GM21529 (cell line): ENCODE measurements at regions not wholly inside any gene's neighbourhood (a gene's known extent, or its start where the extent isn't known, plus 50 kb on each side); places are given as distances from the start of the nearest gene placed in this dataset.

Experiments used
- ATAC-seq: cut with Tn5 transposase; IDR thresholded peaks from one replicate; pipeline ENCODE4 v1.9.1; 2021; ENCODE audit not compliant: unreplicated experiment

DNA sequence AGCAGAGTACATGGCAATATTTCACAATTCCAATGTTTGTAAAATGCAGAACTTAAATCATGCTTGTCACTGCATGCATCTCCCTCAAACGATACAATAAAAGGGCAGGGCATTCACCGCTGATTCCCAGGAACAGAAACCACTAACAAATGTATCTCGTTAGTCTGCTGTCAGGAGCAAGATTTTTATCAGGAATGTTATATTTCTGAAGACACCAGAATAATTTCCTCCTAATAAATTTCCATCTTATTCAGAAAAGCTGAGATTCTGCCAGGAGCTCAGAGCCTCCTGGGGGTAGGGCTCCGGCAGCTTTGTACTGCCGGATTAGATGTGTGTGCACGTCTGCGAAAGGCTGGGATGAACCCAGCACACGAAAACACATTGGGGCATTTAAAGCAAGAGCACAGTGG, 54.0 kb upstream of the LDB2 start:
- no peak for ATAC-seq
